CD4-positive, alpha-beta memory T cell (primary cell): ENCODE measurements at regions not wholly inside any gene's neighbourhood (a gene's known extent, or its start where the extent isn't known, plus 50 kb on each side); places are given as distances from the start of the nearest gene placed in this dataset.

Experiments used
- CTCF ChIA-PET: fragments of 350-600 bp; sonication (Branson Sonifier 250); formaldehyde crosslinking; loops from one replicate; lab custom pipeline; 2021; ENCODE audit warnings: inconsistent platforms; ENCODE audit not compliant: partially characterized antibody; lab: Charles Lee
- POLR2A ChIA-PET: fragments of 350-600 bp; sonication (Branson Sonifier 250); formaldehyde crosslinking; loops from one replicate; lab custom pipeline; 2021; ENCODE audit not compliant: partially characterized antibody; lab: Charles Lee
- DNase-seq, 5 donors: peaks; one replicate each; pipeline versions ENCODE4 v3.0.0 to v3.0.0-alpha.2; 2020 to 2022; ENCODE audit warnings: mixed read lengths in 1 of 5
- H3K27ac ChIP-seq: one replicate; pipeline ENCODE4 v1.7.0; 2013; ENCODE audit warnings: low read depth, low read length
- H3K27me3 ChIP-seq: 2 replicates; pipeline ENCODE4 v1.7.0; 2013; ENCODE audit warnings: mild to moderate bottlenecking, low read length, moderate library complexity; ENCODE audit not compliant: insufficient read depth
- H3K36me3 ChIP-seq: 2 replicates; pipeline ENCODE4 v1.7.0; 2013; ENCODE audit warnings: mild to moderate bottlenecking, low read length, moderate library complexity; ENCODE audit not compliant: insufficient read depth
- H3K4me1 ChIP-seq: 2 replicates; pipeline ENCODE4 v1.7.0; 2013; ENCODE audit warnings: mild to moderate bottlenecking, low read length, moderate library complexity; ENCODE audit not compliant: insufficient read depth
- H3K4me3 ChIP-seq, 2 donors: one replicate each; pipeline ENCODE4 v1.7.0; 2013; ENCODE audit warnings: low read length in 2 of 2, mild to moderate bottlenecking in 1 of 2
- H3K9me3 ChIP-seq, 2 donors: one replicate each; pipeline ENCODE4 v1.7.0; 2013; ENCODE audit warnings: low read length in 2 of 2, control low read depth in 1 of 2; ENCODE audit not compliant: control insufficient read depth in 1 of 2
- H3K27ac Mint-ChIP-seq, 7 donors: one replicate each; pipeline ENCODE4 v1.8.0; 2020 to 2021; ENCODE audit warnings: mixed read lengths in 7 of 7, mild to moderate bottlenecking in 6 of 7, inconsistent platforms in 3 of 7, moderate library complexity in 3 of 7
- H3K27me3 Mint-ChIP-seq, 2 donors: one replicate each; pipeline ENCODE4 v1.8.0; 2020 to 2021; ENCODE audit warnings: mixed read lengths in 2 of 2
- H3K36me3 Mint-ChIP-seq, 2 donors: one replicate each; pipeline ENCODE4 v1.8.0; 2020 to 2021; ENCODE audit warnings: mixed read lengths in 2 of 2, inconsistent platforms in 1 of 2, mild to moderate bottlenecking in 1 of 2
- H3K4me1 Mint-ChIP-seq, 4 donors: one replicate each; pipeline ENCODE4 v1.8.0; 2020 to 2021; ENCODE audit warnings: mixed read lengths in 4 of 4, mild to moderate bottlenecking in 1 of 4
- H3K4me3 Mint-ChIP-seq, 8 donors: one replicate each; pipeline ENCODE4 v1.8.0; 2020 to 2021; ENCODE audit warnings: mixed read lengths in 8 of 8, mild to moderate bottlenecking in 7 of 8, moderate library complexity in 6 of 8, inconsistent platforms in 3 of 8
- H3K9me3 Mint-ChIP-seq, 8 donors: one replicate each; pipeline ENCODE4 v1.8.0; 2020 to 2021; ENCODE audit warnings: mixed read lengths in 8 of 8, mild to moderate bottlenecking in 5 of 8, inconsistent platforms in 3 of 8, moderate library complexity in 1 of 8
- intact Hi-C: fragments of 100-400 bp; cut with micrococcal nuclease; formaldehyde crosslinking; loops from one replicate; pipeline ENCODE4 v1.15.1; 2023

GRCh38 chr15:39143479-39143878 is 437.4 kb upstream of the THBS1 start:
- H3K9me3 ChIP-seq = no peaks in the 10 kb centered on the region

GRCh38 chr15:39144051-39144450 is 436.8 kb upstream of the THBS1 start:
- no peaks in the 10 kb centered on the region for H3K36me3 Mint-ChIP-seq
- no peak overlapping the region for H3K4me3 ChIP-seq
- no peaks in the 10 kb centered on the region for H3K9me3 ChIP-seq
- no peaks in the 10 kb centered on the region for H3K9me3 Mint-ChIP-seq
- no peak overlapping the region for H3K27ac Mint-ChIP-seq
- H3K4me3 Mint-ChIP-seq = no peak overlapping the region
- no peaks in the 10 kb centered on the region for H3K36me3 ChIP-seq
- no peaks in the 10 kb centered on the region for H3K4me1 ChIP-seq
- no peaks in the 10 kb centered on the region for H3K27me3 ChIP-seq
- no peak for DNase-seq
- intact Hi-C loops = no loop called here
- H3K4me1 Mint-ChIP-seq = no peaks in the 10 kb centered on the region
- H3K27ac ChIP-seq = no peak overlapping the region
- POLR2A ChIA-PET = no interaction called here
- CTCF ChIA-PET = no interaction called here
- peaks cover under 1 to 2% of the 10 kb centered on the region in 2 donors for H3K27me3 Mint-ChIP-seq

More at GRCh38 chr15:39143479-39143878, 437.4 kb upstream of the THBS1 start:
- H3K4me1 ChIP-seq = no peaks in the 10 kb centered on the region
- no peaks in the 10 kb centered on the region for H3K36me3 ChIP-seq
- Mint-ChIP-seq H3K27ac (peak overlapping the region in 1 of 7 donors; percentile 9), H3K4me1 (no peaks in the 10 kb centered on the region), H3K36me3 (no peaks in the 10 kb centered on the region), H3K27me3 (peaks cover 2 to 4% of the 10 kb centered on the region in 2 donors), H3K4me3 (no peak overlapping the region), H3K9me3 (no peaks in the 10 kb centered on the region)
- CTCF ChIA-PET = no interaction called here
- POLR2A ChIA-PET = no interaction called here
- intact Hi-C loops = no loop called here
- no peak for DNase-seq
- H3K27ac ChIP-seq = no peak overlapping the region
- no peak overlapping the region for H3K4me3 ChIP-seq
- no peaks in the 10 kb centered on the region for H3K27me3 ChIP-seq

GRCh38 chr15:39144613-39145499 is 436.0 kb upstream of the THBS1 start:
- Mint-ChIP-seq H3K27ac (no peak overlapping the region), H3K27me3 (peaks cover 0 to 2% of the 10 kb centered on the region in 2 donors), H3K4me1 (no peaks in the 10 kb centered on the region), H3K9me3 (no peaks in the 10 kb centered on the region), H3K4me3 (no peak overlapping the region), H3K36me3 (no peaks in the 10 kb centered on the region)
- Histone ChIP-seq H3K4me3 (no peak overlapping the region), H3K27ac (no peak overlapping the region), H3K27me3 (no peaks in the 10 kb centered on the region), H3K36me3 (no peaks in the 10 kb centered on the region), H3K9me3 (no peaks in the 10 kb centered on the region), H3K4me1 (no peaks in the 10 kb centered on the region)
- CTCF ChIA-PET = interaction anchor here (0.7 kb wide), 1 partner anchor 125 kb away, joined by 3 read pairs; no protein-coding TSS in a partner anchor
- no peak for DNase-seq
- POLR2A ChIA-PET = no interaction called here
- intact Hi-C loops = no loop called here

- H3K27ac ChIP-seq = no peak overlapping the region
- intact Hi-C loops = no loop called here
- Mint-ChIP-seq H3K27ac (no peak overlapping the region), H3K4me1 (no peaks in the 10 kb centered on the region), H3K4me3 (no peak overlapping the region), H3K27me3 (no peaks in the 10 kb centered on the region), H3K9me3 (no peaks in the 10 kb centered on the region), H3K36me3 (no peaks in the 10 kb centered on the region)
- ChIA-PET POLR2A (no interaction called here), CTCF (no interaction called here)
- no peak for DNase-seq
- H3K4me3 ChIP-seq = no peak overlapping the region
- no peaks in the 10 kb centered on the region for H3K27me3 ChIP-seq
- H3K36me3 ChIP-seq = no peaks in the 10 kb centered on the region
- H3K9me3 ChIP-seq = no peaks in the 10 kb centered on the region
- no peaks in the 10 kb centered on the region for H3K4me1 ChIP-seq
These were observed 434.8 kb upstream of the THBS1 start for GRCh38 chr15:39145854-39146625.

GRCh38 chr15:39149636-39150150 is 431.2 kb upstream of the THBS1 start:
- CTCF ChIA-PET = no interaction called here

GRCh38 chr15:39151545-39151944 is 429.3 kb upstream of the THBS1 start:
- intact Hi-C loops = no loop called here
- DNase-seq = no peak
- Mint-ChIP-seq H3K27me3 (peaks cover 4 to 7% of the 10 kb centered on the region in 2 donors), H3K4me3 (no peak overlapping the region), H3K36me3 (no peaks in the 10 kb centered on the region), H3K27ac (no peak overlapping the region), H3K4me1 (no peaks in the 10 kb centered on the region), H3K9me3 (no peaks in the 10 kb centered on the region)
- ChIA-PET CTCF (no interaction called here), POLR2A (no interaction called here)
- Histone ChIP-seq H3K4me3 (no peak overlapping the region), H3K36me3 (no peaks in the 10 kb centered on the region), H3K27ac (no peak overlapping the region), H3K4me1 (no peaks in the 10 kb centered on the region), H3K27me3 (no peaks in the 10 kb centered on the region), H3K9me3 (no peaks in the 10 kb centered on the region)

More at GRCh38 chr15:39149636-39150150, 431.2 kb upstream of the THBS1 start:
- H3K27ac ChIP-seq = no peak overlapping the region
- H3K4me3 ChIP-seq = no peak overlapping the region
- no peaks in the 10 kb centered on the region for H3K9me3 ChIP-seq
- intact Hi-C loops = no loop called here
- no peak overlapping the region for H3K4me3 Mint-ChIP-seq
- no peaks in the 10 kb centered on the region for H3K36me3 Mint-ChIP-seq
- H3K27me3 Mint-ChIP-seq = peaks cover 4 to 5% of the 10 kb centered on the region in 2 donors
- H3K4me1 ChIP-seq = no peaks in the 10 kb centered on the region
- no peaks in the 10 kb centered on the region for H3K27me3 ChIP-seq
- H3K36me3 ChIP-seq = no peaks in the 10 kb centered on the region
- no peaks in the 10 kb centered on the region for H3K9me3 Mint-ChIP-seq
- H3K4me1 Mint-ChIP-seq = no peaks in the 10 kb centered on the region
- POLR2A ChIA-PET = no interaction called here
- H3K27ac Mint-ChIP-seq = no peak overlapping the region
- DNase-seq = no peak

- peaks cover 4 to 7% of the 10 kb centered on the region in 2 donors for H3K27me3 Mint-ChIP-seq
- no peaks in the 10 kb centered on the region for H3K36me3 ChIP-seq
- POLR2A ChIA-PET = no interaction called here
- no peak overlapping the region for H3K4me3 ChIP-seq
- H3K9me3 ChIP-seq = no peaks in the 10 kb centered on the region
- H3K4me3 Mint-ChIP-seq = no peak overlapping the region
- intact Hi-C loops = no loop called here
- no peaks in the 10 kb centered on the region for H3K4me1 ChIP-seq
- CTCF ChIA-PET = interaction anchor here (0.6 to 0.7 kb wide), 2 partner anchors 30 to 344 kb away, joined by 3 to 4 read pairs; no protein-coding TSS in a partner anchor
- no peak overlapping the region for H3K27ac ChIP-seq
- no peaks in the 10 kb centered on the region for H3K27me3 ChIP-seq
- no peak overlapping the region for H3K27ac Mint-ChIP-seq
- DNase-seq = no peak
- no peaks in the 10 kb centered on the region for H3K9me3 Mint-ChIP-seq
- H3K36me3 Mint-ChIP-seq = no peaks in the 10 kb centered on the region
- no peaks in the 10 kb centered on the region for H3K4me1 Mint-ChIP-seq
These were observed 427.7 kb upstream of the THBS1 start for GRCh38 chr15:39153058-39153714.
